Hippocampal formation (tissue), 2 donors: ENCODE measurements at regions not wholly inside any gene's neighbourhood (a gene's known extent, or its start where the extent isn't known, plus 50 kb on each side); places are given as distances from the start of the nearest gene placed in this dataset.
"Not testable (repeated sequence)": the region's sequence is repeated elsewhere in the genome, so short reads cannot be mapped to it uniquely, and the experiment has no call there.

Source experiments
- DNase-seq, 2 donors: peaks; one replicate each; lab custom pipeline; 2025; lab: John Stamatoyannopoulos, UW

GRCh38 chr1:188723332-188724020, 1754.2 kb downstream of the BRINP3 start:
- no peak for DNase-seq

- no peak for DNase-seq
Observed at GRCh38 chr1:188729039-188729438, 1748.6 kb downstream of the BRINP3 start.

- no peak for DNase-seq
Observed at GRCh38 chr1:188735567-188735966, 1742.1 kb downstream of the BRINP3 start.

- not testable (repeated sequence) for DNase-seq
Observed at GRCh38 chr1:188749275-188749674, 1728.4 kb downstream of the BRINP3 start.

GRCh38 chr1:188752027-188752426, 1725.6 kb downstream of the BRINP3 start:
- not testable (repeated sequence) for DNase-seq

- not testable (repeated sequence) for DNase-seq
Observed at GRCh38 chr1:188757747-188758146, 1719.9 kb downstream of the BRINP3 start.

- no peak for DNase-seq
Observed at GRCh38 chr1:188761226-188761625, 1716.4 kb downstream of the BRINP3 start.

- no peak for DNase-seq
Observed at GRCh38 chr1:188762166-188762743, 1715.4 kb downstream of the BRINP3 start.

- DNase-seq, result no peak
Observed at GRCh38 chr1:188763541-188763940, 1714.1 kb downstream of the BRINP3 start.

GRCh38 chr1:188769181-188769580, 1708.5 kb downstream of the BRINP3 start:
- DNase-seq, result no peak

GRCh38 chr1:188769936-188770335, 1707.7 kb downstream of the BRINP3 start:
- DNase-seq, result no peak

- no peak for DNase-seq
Observed at GRCh38 chr1:188778578-188778977, 1699.1 kb downstream of the BRINP3 start.

GRCh38 chr1:188782220-188782841, 1695.3 kb downstream of the BRINP3 start:
- DNase-seq, result no peak

- DNase-seq, result no peak
Observed at GRCh38 chr1:188794969-188795368, 1682.7 kb downstream of the BRINP3 start.

GRCh38 chr1:188812153-188812552, 1665.5 kb downstream of the BRINP3 start:
- DNase-seq, result not testable (repeated sequence)

- not testable (repeated sequence) for DNase-seq
Observed at GRCh38 chr1:188812836-188813573, 1664.7 kb downstream of the BRINP3 start.

- DNase-seq, result no peak
Observed at GRCh38 chr1:188817814-188818213, 1659.8 kb downstream of the BRINP3 start.

- DNase-seq, result no peak
Observed at GRCh38 chr1:188822248-188822647, 1655.4 kb downstream of the BRINP3 start.

- DNase-seq, result no peak
Observed at GRCh38 chr1:188825471-188825870, 1652.2 kb downstream of the BRINP3 start.

- DNase-seq, result no peak
Observed at GRCh38 chr1:188826800-188827199, 1650.9 kb downstream of the BRINP3 start.

GRCh38 chr1:188827400-188827799, 1650.3 kb downstream of the BRINP3 start:
- no peak for DNase-seq

- DNase-seq, result not testable (repeated sequence)
Observed at GRCh38 chr1:188841111-188841696, 1636.5 kb downstream of the BRINP3 start.
